ENCODE measurements at regions not wholly inside any gene's neighbourhood (a gene's known extent, or its start where the extent isn't known, plus 50 kb on each side); places are given as distances from the start of the nearest gene placed in this dataset.

DNA sequence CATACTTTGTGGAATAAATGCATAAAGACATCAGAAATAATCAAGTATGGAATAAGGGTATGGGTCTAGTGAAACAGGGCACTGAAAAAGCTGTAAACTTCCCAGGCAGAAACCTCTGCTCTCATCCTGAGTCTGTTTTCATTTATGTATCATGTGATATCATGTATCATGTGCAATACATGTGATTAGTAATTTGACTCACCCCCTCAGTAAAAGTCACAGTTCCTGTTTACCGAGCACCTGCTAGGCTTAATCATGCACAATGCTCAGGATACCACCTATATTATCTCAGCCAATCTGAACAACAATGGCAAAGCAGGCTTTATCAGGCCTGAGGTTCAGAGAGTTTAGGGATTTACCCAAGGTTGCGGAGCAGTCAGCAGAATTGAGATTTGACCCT lies 250.6 kb upstream of the TENM4 start:
- Histone ChIP-seq H3K4me3 (no peak overlapping the region), H3K79me2 (ENCODE audit: low read depth) (no peaks in the 10 kb centered on the region), H3K4me2 (no peak overlapping the region), H3K9ac (no peak overlapping the region), H3F3A (ENCODE audit: low read depth) (no peaks in the 10 kb centered on the region), H3K36me3 (no peaks in the 10 kb centered on the region), H3K27me3 (no peaks in the 10 kb centered on the region), H4K20me1 (ENCODE audit: low read depth) (no peaks in the 10 kb centered on the region), H3K4me1 (no peaks in the 10 kb centered on the region), H3K27ac (no peak overlapping the region), H3K9me3 (ENCODE audit: low read depth) (no peaks in the 10 kb centered on the region), H2AFZ (replicated peaks) (no peak overlapping the region)
- H3K9me3 Mint-ChIP-seq: no peaks in the 10 kb centered on the region
- no peaks in the 10 kb centered on the region for H3K36me3 Mint-ChIP-seq
- no peak overlapping the region for H3K4me3 Mint-ChIP-seq
- no peak overlapping the region for H3K27ac Mint-ChIP-seq
- TF ChIP-seq CTCF (IDR thresholded peaks at IDR 0.05) (no peak), EZH2 (IDR thresholded peaks at IDR 0.05) (no peak), EZH2phosphoT487 (IDR thresholded peaks at IDR 0.05) (no peak)
- H3K4me1 Mint-ChIP-seq: no peaks in the 10 kb centered on the region
- H3K27me3 Mint-ChIP-seq (ENCODE audit: insufficient read depth, low read depth): peaks cover 2% of the 10 kb centered on the region
- DNase-seq (ENCODE audit: low spot score): no peak

GRCh38 chr11:79686703-79687419 lies 246.0 kb upstream of the TENM4 start:
- Histone ChIP-seq H3K9me3 (ENCODE audit: low read depth) (no peaks in the 10 kb centered on the region), H3K27me3 (no peaks in the 10 kb centered on the region), H3K27ac (no peak overlapping the region), H3K4me1 (no peaks in the 10 kb centered on the region), H3K4me2 (no peak overlapping the region), H3K79me2 (ENCODE audit: low read depth) (no peaks in the 10 kb centered on the region), H3K9ac (no peak overlapping the region), H4K20me1 (ENCODE audit: low read depth) (no peaks in the 10 kb centered on the region), H2AFZ (replicated peaks) (no peak overlapping the region), H3F3A (ENCODE audit: low read depth) (no peaks in the 10 kb centered on the region), H3K36me3 (no peaks in the 10 kb centered on the region), H3K4me3 (no peak overlapping the region)
- Mint-ChIP-seq H3K4me3 (no peak overlapping the region), H3K27ac (no peak overlapping the region), H3K9me3 (no peaks in the 10 kb centered on the region), H3K36me3 (no peaks in the 10 kb centered on the region), H3K4me1 (no peaks in the 10 kb centered on the region), H3K27me3 (ENCODE audit: insufficient read depth, low read depth) (no peaks in the 10 kb centered on the region)
- no peak for DNase-seq (ENCODE audit: low spot score)
- TF ChIP-seq CTCF (IDR thresholded peaks at IDR 0.05) (no peak), EZH2phosphoT487 (IDR thresholded peaks at IDR 0.05) (no peak), EZH2 (IDR thresholded peaks at IDR 0.05) (no peak)

GRCh38 chr11:79683930-79684329 lies 243.1 kb upstream of the TENM4 start:
- Histone ChIP-seq H3K27ac (no peak overlapping the region), H3F3A (ENCODE audit: low read depth) (peaks cover 9% of the 10 kb centered on the region), H3K36me3 (no peaks in the 10 kb centered on the region), H2AFZ (replicated peaks) (no peak overlapping the region), H3K4me2 (no peak overlapping the region), H3K79me2 (ENCODE audit: low read depth) (no peaks in the 10 kb centered on the region), H4K20me1 (ENCODE audit: low read depth) (no peaks in the 10 kb centered on the region), H3K27me3 (no peaks in the 10 kb centered on the region), H3K4me1 (peaks cover 15% of the 10 kb centered on the region), H3K9me3 (ENCODE audit: low read depth) (no peaks in the 10 kb centered on the region), H3K9ac (no peak overlapping the region), H3K4me3 (no peak overlapping the region)
- H3K27ac Mint-ChIP-seq: no peak overlapping the region
- peaks cover 12% of the 10 kb centered on the region for H3K4me1 Mint-ChIP-seq
- no peaks in the 10 kb centered on the region for H3K36me3 Mint-ChIP-seq
- no peak for DNase-seq (ENCODE audit: low spot score)
- TF ChIP-seq CTCF (IDR thresholded peaks at IDR 0.05) (no peak), EZH2 (IDR thresholded peaks at IDR 0.05) (no peak), EZH2phosphoT487 (IDR thresholded peaks at IDR 0.05) (no peak)
- H3K9me3 Mint-ChIP-seq: peaks cover 2% of the 10 kb centered on the region
- H3K27me3 Mint-ChIP-seq (ENCODE audit: insufficient read depth, low read depth): peaks cover 2% of the 10 kb centered on the region
- H3K4me3 Mint-ChIP-seq: no peak overlapping the region

All from neural progenitor cell (in vitro differentiated cells).